IMR-90 (cell line): ENCODE measurements at regions not wholly inside any gene's neighbourhood (a gene's known extent, or its start where the extent isn't known, plus 50 kb on each side); places are given as distances from the start of the nearest gene placed in this dataset.

Source experiments
- ATAC-seq: fragments of 200-7000 bp; cut with Tn5 transposase; 2 replicates; pipeline ENCODE4 v1.9.1; 2020; ENCODE audit warnings: low read depth, mild to moderate bottlenecking, moderate library complexity
- BruUV-seq: library from RNA; stranded (reverse); fragments of 400-500 nt; replicated peaks from 2 replicates; lab custom pipeline; 2021; lab: Mats Ljungman, UMichigan
- CTCF ChIA-PET: fragments of 300-600 bp; formaldehyde crosslinking; extraction: SDS; loops from one replicate; lab custom pipeline; 2021; ENCODE audit warnings: antibody characterized with exemption; lab: Yijun Ruan, JAX
- POLR2A ChIA-PET: fragments of 300-600 bp; sonication (Branson Sonifier 250); formaldehyde crosslinking; loops from one replicate; lab custom pipeline; 2022; ENCODE audit warnings: antibody characterized with exemption; ENCODE audit not compliant: unreplicated experiment; lab: Charles Lee
- DNase-seq: peaks from one replicate; pipeline ENCODE4 v3.0.0; 2013
- H2AFZ ChIP-seq: replicated peaks from 2 replicates; pipeline ENCODE3; 2013; ENCODE audit warnings: low read length, mild to moderate bottlenecking; ENCODE audit not compliant: poor library complexity
- H2AK5ac ChIP-seq: 2 replicates; pipeline ENCODE4 v1.6.1; 2013; ENCODE audit warnings: low read depth, low read length, inconsistent platforms
- H2AK9ac ChIP-seq: replicated peaks from 2 replicates; pipeline ENCODE3; 2013; ENCODE audit warnings: mild to moderate bottlenecking, low read depth, low read length, moderate library complexity; ENCODE audit not compliant: poor library complexity
- H2BK120ac ChIP-seq: 2 replicates; pipeline ENCODE4 v1.6.1; 2013; ENCODE audit warnings: low read depth, low read length, inconsistent platforms
- H2BK15ac ChIP-seq: 3 replicates; pipeline ENCODE4 v1.6.1; 2013; ENCODE audit warnings: low read depth, low read length, inconsistent platforms
- H2BK20ac ChIP-seq: 2 replicates; pipeline ENCODE4 v1.6.1; 2013; ENCODE audit warnings: low read depth, mild to moderate bottlenecking, inconsistent platforms, low read length, moderate library complexity
- H2BK5ac ChIP-seq: 2 replicates; pipeline ENCODE4 v1.6.1; 2013; ENCODE audit warnings: mild to moderate bottlenecking, low read depth, low read length, inconsistent platforms; ENCODE audit not compliant: poor library complexity, severe bottlenecking
- H3K14ac ChIP-seq: replicated peaks from 2 replicates; pipeline ENCODE4 v1.6.1; 2013; ENCODE audit warnings: low read depth, low read length, inconsistent platforms
- H3K18ac ChIP-seq: 2 replicates; pipeline ENCODE4 v1.6.1; 2013; ENCODE audit warnings: low read depth, low read length, control low read depth
- H3K23ac ChIP-seq: 2 replicates; pipeline ENCODE4 v1.6.1; 2013; ENCODE audit warnings: low read depth, low read length, inconsistent platforms
- H3K27ac ChIP-seq: 2 replicates; pipeline ENCODE4 v1.5.1; 2013; ENCODE audit warnings: mild to moderate bottlenecking, control low read depth, low read length; ENCODE audit not compliant: insufficient read depth
- H3K27me3 ChIP-seq: 2 replicates; pipeline ENCODE4 v1.6.1; 2013; ENCODE audit warnings: low read length; ENCODE audit not compliant: control insufficient read depth, insufficient read depth
- H3K36me3 ChIP-seq: 2 replicates; pipeline ENCODE4 v1.6.1; 2013; ENCODE audit warnings: low read length, mixed read lengths; ENCODE audit not compliant: control insufficient read depth, insufficient read depth
- H3K4ac ChIP-seq: 2 replicates; pipeline ENCODE4 v1.6.1; 2013; ENCODE audit warnings: low read depth, low read length, inconsistent platforms
- H3K4me1 ChIP-seq: 2 replicates; pipeline ENCODE4 v1.6.1; 2013; ENCODE audit warnings: low read length, mixed read lengths; ENCODE audit not compliant: control insufficient read depth, insufficient read depth
- H3K4me2 ChIP-seq: 2 replicates; pipeline ENCODE4 v1.6.1; 2013; ENCODE audit warnings: low read depth, mild to moderate bottlenecking, control low read depth, low read length, moderate library complexity
- H3K4me3 ChIP-seq: 2 replicates; pipeline ENCODE4 v1.5.1; 2013; ENCODE audit warnings: low read depth, mild to moderate bottlenecking, control low read depth, low read length, moderate library complexity; ENCODE audit not compliant: insufficient read depth
- H3K56ac ChIP-seq: 2 replicates; pipeline ENCODE4 v1.6.1; 2013; ENCODE audit warnings: low read length, inconsistent platforms; ENCODE audit not compliant: insufficient read depth; ENCODE audit errors: extremely low read depth
- H3K79me1 ChIP-seq, 2 experiments: 2 replicates each; pipeline ENCODE4 v1.6.1; 2013; ENCODE audit warnings: low read length in 2 of 2, inconsistent platforms in 1 of 2, low read depth in 1 of 2
- H3K9ac ChIP-seq: 2 replicates; pipeline ENCODE4 v1.6.1; 2013; ENCODE audit warnings: low read depth, low read length, control low read depth
- H3K9me1 ChIP-seq: 2 replicates; pipeline ENCODE4 v1.6.1; 2013; ENCODE audit warnings: low read length, inconsistent platforms; ENCODE audit not compliant: insufficient read depth
- H3K9me3 ChIP-seq: 2 replicates; pipeline ENCODE4 v1.6.1; 2013; ENCODE audit warnings: low read length; ENCODE audit not compliant: control insufficient read depth, insufficient read depth
- H4K20me1 ChIP-seq: 2 replicates; pipeline ENCODE4 v1.6.1; 2013; ENCODE audit warnings: low read length, inconsistent platforms; ENCODE audit not compliant: insufficient read depth
- H4K5ac ChIP-seq: 2 replicates; pipeline ENCODE4 v1.6.1; 2013; ENCODE audit warnings: mild to moderate bottlenecking, low read depth, low read length, control low read depth
- H4K8ac ChIP-seq, 2 experiments: 2 replicates each; pipeline ENCODE4 v1.6.1; 2013; ENCODE audit warnings: low read depth in 2 of 2, low read length in 2 of 2, control low read depth in 1 of 2, inconsistent platforms in 1 of 2
- H4K91ac ChIP-seq: 2 replicates; pipeline ENCODE4 v1.6.1; 2013; ENCODE audit warnings: low read depth, low read length, inconsistent platforms; ENCODE audit not compliant: insufficient read depth
- CEBPB ChIP-seq: IDR thresholded peaks from 2 replicates; pipeline ENCODE4 v1.6.1; 2012; ENCODE audit warnings: low read depth, low read length, improper control_type of control experiment
- CTCF ChIP-seq: conservative IDR thresholded peaks from 2 replicates; pipeline ENCODE4 v1.5.1; 2012; ENCODE audit warnings: mild to moderate bottlenecking, low read depth, low read length, improper control_type of control experiment
- ELK1 ChIP-seq: fragments of 150-350 bp; IDR thresholded peaks from 2 replicates; pipeline ENCODE4 v1.6.1; 2016; ENCODE audit warnings: low read depth, mild to moderate bottlenecking, low read length, moderate library complexity, borderline replicate concordance
- MAFK ChIP-seq: IDR thresholded peaks from 2 replicates; pipeline ENCODE4 v1.6.1; 2012; ENCODE audit warnings: low read depth, low read length, improper control_type of control experiment
- MAZ ChIP-seq: IDR thresholded peaks from 2 replicates; pipeline ENCODE4 v1.6.1; 2012; ENCODE audit warnings: low read depth, mild to moderate bottlenecking, low read length, improper control_type of control experiment, moderate library complexity, borderline replicate concordance
- NFE2L2 ChIP-seq: fragments of 150-350 bp; IDR thresholded peaks from 2 replicates; pipeline ENCODE4 v1.6.1; 2016; ENCODE audit warnings: low read depth, mild to moderate bottlenecking, low read length
- RAD21 ChIP-seq: IDR thresholded peaks from 2 replicates; pipeline ENCODE4 v1.6.1; 2012; ENCODE audit warnings: low read length, improper control_type of control experiment
- RCOR1 ChIP-seq: IDR thresholded peaks from 2 replicates; pipeline ENCODE4 v1.6.1; 2012; ENCODE audit warnings: mild to moderate bottlenecking, low read length, improper control_type of control experiment; ENCODE audit not compliant: insufficient replicate concordance
- RFX5 ChIP-seq: IDR thresholded peaks from 2 replicates; pipeline ENCODE4 v1.8.0; 2012; ENCODE audit warnings: low read depth, mild to moderate bottlenecking, low read length, moderate library complexity
- SMC3 ChIP-seq: fragments of 150-350 bp; IDR thresholded peaks from 2 replicates; pipeline ENCODE4 v1.6.1; 2016; ENCODE audit warnings: low read depth, mild to moderate bottlenecking, antibody characterized with exemption, low read length, moderate library complexity
- USF2 ChIP-seq: fragments of 150-350 bp; IDR thresholded peaks from 2 replicates; pipeline ENCODE4 v1.6.1; 2017; ENCODE audit warnings: mild to moderate bottlenecking, antibody characterized with exemption, low read length, low read depth
- WGBS, 2 experiments: methylation state at CpG; one replicate each; pipeline versions ENCODE4 v1.1.5 to v1.1.7; 2013; ENCODE audit warnings: missing lambda C conversion rate in 2 of 2; ENCODE audit not compliant: insufficient read length in 1 of 2; ENCODE audit errors: extremely low coverage in 2 of 2; 5-methylcytosine and 5-hydroxymethylcytosine counted together
- dilution Hi-C: fragments of 300-500 bp; cut with HindIII; formaldehyde crosslinking; loops from one replicate; pipeline ENCODE4 v1.14.3; 2018; ENCODE audit warnings: low sequenced_read_pairs; ENCODE audit not compliant: unreplicated experiment
- in situ Hi-C: fragments of 300-500 bp; cut with MboI; formaldehyde crosslinking; loops from 3 replicates; pipeline ENCODE4 v1.14.3; 2019; ENCODE audit warnings: low sequenced_read_pairs, inconsistent platforms, mixed read lengths
- intact Hi-C: fragments of 100-400 bp; cut with micrococcal nuclease; formaldehyde crosslinking; loops from 2 replicates; pipeline ENCODE4 v1.10.0; 2022

- WGBS, 2 experiments: no CpG with 5 or more reads among the region's 4 CpGs
- no peak for TF ChIP-seq ELK1
- TF ChIP-seq NFE2L2: no peak
- TF ChIP-seq USF2: no peak
- no peak for TF ChIP-seq CEBPB
- TF ChIP-seq SMC3: no peak
- TF ChIP-seq RFX5: no peak
- no peak for TF ChIP-seq RCOR1
- no peak for TF ChIP-seq MAFK
- no peak for TF ChIP-seq RAD21
- TF ChIP-seq MAZ: no peak
- no peak for TF ChIP-seq CTCF
- H3K79me1 ChIP-seq: no peaks in the 10 kb centered on the region
- no peaks in the 10 kb centered on the region for H4K20me1 ChIP-seq
- no peak overlapping the region for H2AFZ ChIP-seq
- no TSS peak for BruUV-seq
- peak overlapping the region; percentile 36; the same call in 2 of the 3 replicates for H2BK15ac ChIP-seq
- H2BK5ac ChIP-seq: no peak overlapping the region
- H2AK5ac ChIP-seq: no peak overlapping the region
- ATAC-seq (no peak), DNase-seq (no peak)
- H3K23ac ChIP-seq: no peak overlapping the region
- POLR2A ChIA-PET: interaction anchor here (0.5 kb wide), 1 partner anchor 149 kb away, joined by 3 read pairs; no protein-coding TSS in a partner anchor
- H3K4me2 ChIP-seq: no peak overlapping the region
- no peak overlapping the region for H3K9ac ChIP-seq
- no peak overlapping the region for H3K4me3 ChIP-seq
- H4K5ac ChIP-seq: no peak overlapping the region
- no peaks in the 10 kb centered on the region for H3K36me3 ChIP-seq
- no peak overlapping the region; the same call in 1 of the 2 replicates for H2BK20ac ChIP-seq
- no peak overlapping the region for H3K27ac ChIP-seq
- 0 out of 2 replicates have a peak overlapping the region, but pooled peaks have one; percentile 21 for H3K14ac ChIP-seq
- H3K9me3 ChIP-seq: no peaks in the 10 kb centered on the region
- H2BK120ac ChIP-seq: no peak overlapping the region
- H3K4me1 ChIP-seq: peaks cover 3% of the 10 kb centered on the region
- H4K8ac ChIP-seq: no peak overlapping the region
- peak overlapping the region; percentile 35; the same call in 1 of the 2 replicates for H4K91ac ChIP-seq
- in situ Hi-C loops: no loop called here
- dilution Hi-C loops: no loop called here
- no peak overlapping the region for H2AK9ac ChIP-seq
- no peak overlapping the region for H3K56ac ChIP-seq
- CTCF ChIA-PET: no interaction called here
- H3K9me1 ChIP-seq: no peaks in the 10 kb centered on the region
- H3K27me3 ChIP-seq: no peaks in the 10 kb centered on the region
- intact Hi-C loops: loop anchor here (5.0 kb wide), 1 partner anchor 652 kb away; no protein-coding TSS in a partner anchor
- no peak overlapping the region; the same call in 1 of the 2 replicates for H3K18ac ChIP-seq
- no peak overlapping the region for H3K4ac ChIP-seq
Observed at GRCh38 chr3:110685630-110686029, 386.0 kb upstream of the NECTIN3 start.
